ENCODE measurements at regions not wholly inside any gene's neighbourhood (a gene's known extent, or its start where the extent isn't known, plus 50 kb on each side); places are given as distances from the start of the nearest gene placed in this dataset.

DNA sequence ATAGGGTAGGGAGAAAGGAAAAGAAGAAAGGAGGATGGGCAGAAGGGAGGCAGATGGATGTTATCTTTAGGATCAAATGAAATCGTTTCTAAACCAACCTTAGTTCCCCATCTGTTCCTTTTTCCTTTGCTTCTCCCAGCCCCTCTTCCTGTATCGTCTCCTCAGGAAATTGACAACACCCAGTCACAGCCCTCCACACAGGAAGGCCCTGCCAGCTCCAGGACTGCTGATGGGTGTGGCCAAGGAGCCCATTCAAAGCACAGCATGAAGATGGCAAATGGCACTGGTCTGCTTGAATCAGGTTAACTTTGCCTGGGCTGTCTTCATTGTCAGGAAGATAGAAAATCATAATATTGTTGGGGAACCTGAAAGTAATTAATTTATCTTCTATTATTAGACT, 164.8 kb downstream of the C11orf87 start:
- H3K27me3 Mint-ChIP-seq (ENCODE audit: low read depth) = peaks cover 23% of the 10 kb centered on the region
- TF ChIP-seq, protein P1, sequence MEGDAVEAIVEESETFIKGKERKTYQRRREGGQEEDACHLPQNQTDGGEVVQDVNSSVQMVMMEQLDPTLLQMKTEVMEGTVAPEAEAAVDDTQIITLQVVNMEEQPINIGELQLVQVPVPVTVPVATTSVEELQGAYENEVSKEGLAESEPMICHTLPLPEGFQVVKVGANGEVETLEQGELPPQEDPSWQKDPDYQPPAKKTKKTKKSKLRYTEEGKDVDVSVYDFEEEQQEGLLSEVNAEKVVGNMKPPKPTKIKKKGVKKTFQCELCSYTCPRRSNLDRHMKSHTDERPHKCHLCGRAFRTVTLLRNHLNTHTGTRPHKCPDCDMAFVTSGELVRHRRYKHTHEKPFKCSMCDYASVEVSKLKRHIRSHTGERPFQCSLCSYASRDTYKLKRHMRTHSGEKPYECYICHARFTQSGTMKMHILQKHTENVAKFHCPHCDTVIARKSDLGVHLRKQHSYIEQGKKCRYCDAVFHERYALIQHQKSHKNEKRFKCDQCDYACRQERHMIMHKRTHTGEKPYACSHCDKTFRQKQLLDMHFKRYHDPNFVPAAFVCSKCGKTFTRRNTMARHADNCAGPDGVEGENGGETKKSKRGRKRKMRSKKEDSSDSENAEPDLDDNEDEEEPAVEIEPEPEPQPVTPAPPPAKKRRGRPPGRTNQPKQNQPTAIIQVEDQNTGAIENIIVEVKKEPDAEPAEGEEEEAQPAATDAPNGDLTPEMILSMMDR (IDR thresholded peaks at IDR 0.05; ENCODE audit: unreplicated experiment) = no peak
- H3K4me1 Mint-ChIP-seq = no peaks in the 10 kb centered on the region
- no peaks in the 10 kb centered on the region for H3K36me3 Mint-ChIP-seq
- no peak overlapping the region for H3K27ac Mint-ChIP-seq
- DNase-seq (ENCODE audit: low spot score in 2 of 2, unreplicated experiment in 2 of 2) = no peak
- H3K4me3 Mint-ChIP-seq = no peak overlapping the region
- no peaks in the 10 kb centered on the region for H3K9me3 Mint-ChIP-seq

DNA sequence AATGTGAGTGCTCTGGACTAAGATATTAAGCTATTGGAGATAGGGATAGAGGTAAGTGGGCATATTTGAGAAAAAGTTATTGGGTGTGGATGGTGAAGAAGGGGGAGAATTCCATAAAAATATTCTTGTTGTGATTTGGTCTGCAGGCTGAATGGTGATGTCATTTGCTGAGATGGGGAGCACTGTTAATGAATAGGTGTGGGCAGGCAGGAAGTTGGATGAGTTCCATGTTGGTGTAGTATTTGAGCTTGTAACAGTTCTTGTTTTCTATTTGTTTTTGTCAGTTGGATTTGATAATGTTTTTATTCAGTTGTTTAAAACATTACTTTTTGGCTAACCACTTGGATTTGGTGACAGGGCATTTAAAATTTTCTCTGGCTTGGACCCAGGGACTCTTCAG, 168.8 kb downstream of the C11orf87 start:
- TF ChIP-seq, protein P1 (IDR thresholded peaks at IDR 0.05; ENCODE audit: unreplicated experiment) = no peak
- Mint-ChIP-seq H3K27ac (no peak overlapping the region), H3K36me3 (no peaks in the 10 kb centered on the region), H3K9me3 (no peaks in the 10 kb centered on the region), H3K4me1 (no peaks in the 10 kb centered on the region), H3K4me3 (no peak overlapping the region), H3K27me3 (ENCODE audit: low read depth) (peaks cover 36% of the 10 kb centered on the region)
- DNase-seq (ENCODE audit: low spot score in 2 of 2, unreplicated experiment in 2 of 2) = no peak

DNA sequence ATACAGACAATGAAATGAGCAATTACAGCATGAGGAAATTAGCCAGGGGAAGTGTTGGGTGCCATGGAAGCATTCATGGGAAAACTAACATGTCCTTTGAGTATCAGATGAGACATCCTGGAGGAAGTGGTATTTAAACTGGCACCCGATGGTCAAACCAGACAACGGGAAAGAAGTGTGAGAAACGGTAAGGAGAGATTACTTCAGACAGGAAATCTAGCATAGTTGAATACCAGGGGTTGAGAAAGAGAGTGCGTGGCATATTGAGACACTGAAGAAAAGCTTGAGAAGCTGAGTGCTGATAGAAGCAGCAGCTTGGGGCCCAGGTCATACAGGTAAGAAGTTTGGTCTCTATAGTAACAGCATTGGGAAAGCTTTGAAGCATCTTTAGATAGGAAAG, 175.3 kb downstream of the C11orf87 start:
- TF ChIP-seq, protein P1 (IDR thresholded peaks at IDR 0.05; ENCODE audit: unreplicated experiment) = no peak
- H3K36me3 Mint-ChIP-seq = no peaks in the 10 kb centered on the region
- no peak overlapping the region for H3K27ac Mint-ChIP-seq
- H3K27me3 Mint-ChIP-seq (ENCODE audit: low read depth) = peaks cover 11% of the 10 kb centered on the region
- H3K4me3 Mint-ChIP-seq = no peak overlapping the region
- H3K9me3 Mint-ChIP-seq = no peaks in the 10 kb centered on the region
- H3K4me1 Mint-ChIP-seq = no peaks in the 10 kb centered on the region
- no peak for DNase-seq (ENCODE audit: low spot score in 2 of 2, unreplicated experiment in 2 of 2)

DNA sequence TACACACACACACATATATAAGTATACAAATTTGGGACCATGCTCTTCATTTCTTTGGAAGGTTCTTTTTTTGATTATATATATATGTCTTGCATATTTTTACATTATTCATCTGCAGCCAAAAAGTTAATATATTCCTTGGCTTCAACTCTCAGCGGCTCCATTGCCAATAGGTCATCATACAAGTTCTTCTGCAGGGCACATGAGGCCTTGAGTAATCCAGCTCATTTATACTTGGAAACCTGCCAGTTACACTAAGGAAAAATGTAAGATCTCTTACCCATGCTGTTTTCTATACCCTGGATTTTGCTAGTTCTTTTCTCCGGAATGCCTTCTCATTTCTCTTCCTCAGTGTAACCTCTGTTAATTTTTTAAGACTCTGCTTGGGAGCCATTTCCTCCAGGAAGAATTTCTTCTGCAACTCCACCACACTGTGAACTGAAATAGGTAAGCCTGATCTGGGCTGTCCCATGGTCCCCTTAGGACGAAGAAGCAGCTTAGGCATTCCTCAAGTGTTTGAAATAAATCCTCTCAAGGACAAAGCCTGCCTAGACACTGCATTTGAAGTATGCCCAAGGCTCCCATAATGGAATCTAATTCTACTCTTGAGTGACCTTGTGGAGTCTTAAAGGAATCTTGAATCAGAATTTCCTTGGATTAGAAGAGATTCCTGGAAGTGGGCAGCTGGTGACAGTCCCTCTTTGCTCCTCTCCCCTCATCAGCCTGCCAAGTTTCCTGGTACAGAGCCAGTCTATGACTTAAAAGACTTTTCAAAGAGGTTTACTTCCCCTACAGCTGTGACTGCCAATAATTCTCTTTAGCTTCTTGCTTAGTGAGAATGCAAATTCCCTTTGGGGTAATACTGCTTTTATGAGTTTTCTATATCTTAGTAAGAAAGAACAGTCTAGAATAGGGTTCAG, 182.8 kb downstream of the C11orf87 start:
- Mint-ChIP-seq H3K4me3 (no peak overlapping the region), H3K36me3 (no peaks in the 10 kb centered on the region), H3K9me3 (no peaks in the 10 kb centered on the region), H3K27me3 (ENCODE audit: low read depth) (peaks cover 19% of the 10 kb centered on the region), H3K27ac (peak overlapping the region; percentile 64), H3K4me1 (peaks cover 15% of the 10 kb centered on the region)
- TF ChIP-seq, protein P1 (IDR thresholded peaks at IDR 0.05; ENCODE audit: unreplicated experiment) = no peak
- no peak for DNase-seq (ENCODE audit: low spot score in 2 of 2, unreplicated experiment in 2 of 2)

DNA sequence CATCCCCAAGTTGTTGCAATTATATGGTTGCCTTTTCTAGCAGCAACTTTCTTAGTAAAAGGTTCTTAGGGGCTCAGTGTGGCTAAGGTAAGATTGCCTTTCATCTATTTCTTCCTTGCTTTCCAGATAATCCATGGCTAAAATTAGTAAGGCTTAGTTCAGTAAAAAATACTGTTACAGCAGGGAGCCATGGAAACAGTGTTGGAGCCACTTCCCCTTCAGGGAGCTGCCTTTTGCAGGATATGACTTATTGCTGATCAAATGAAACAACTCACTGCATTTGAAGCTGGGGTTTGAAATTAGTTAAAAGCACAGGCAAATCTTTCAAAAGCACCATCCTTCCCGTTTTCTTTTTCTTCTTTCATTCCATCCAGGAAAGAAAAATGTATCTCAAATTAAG, 184.3 kb downstream of the C11orf87 start:
- Mint-ChIP-seq H3K4me1 (peaks cover 15% of the 10 kb centered on the region), H3K27ac (no peak overlapping the region), H3K4me3 (no peak overlapping the region), H3K9me3 (no peaks in the 10 kb centered on the region), H3K27me3 (ENCODE audit: low read depth) (peaks cover 19% of the 10 kb centered on the region), H3K36me3 (no peaks in the 10 kb centered on the region)
- TF ChIP-seq, protein P1 (IDR thresholded peaks at IDR 0.05; ENCODE audit: unreplicated experiment) = no peak
- no peak for DNase-seq (ENCODE audit: low spot score in 2 of 2, unreplicated experiment in 2 of 2)
